ENCODE measurements at regions not wholly inside any gene's neighbourhood (a gene's known extent, or its start where the extent isn't known, plus 50 kb on each side); places are given as distances from the start of the nearest gene placed in this dataset.

DNA sequence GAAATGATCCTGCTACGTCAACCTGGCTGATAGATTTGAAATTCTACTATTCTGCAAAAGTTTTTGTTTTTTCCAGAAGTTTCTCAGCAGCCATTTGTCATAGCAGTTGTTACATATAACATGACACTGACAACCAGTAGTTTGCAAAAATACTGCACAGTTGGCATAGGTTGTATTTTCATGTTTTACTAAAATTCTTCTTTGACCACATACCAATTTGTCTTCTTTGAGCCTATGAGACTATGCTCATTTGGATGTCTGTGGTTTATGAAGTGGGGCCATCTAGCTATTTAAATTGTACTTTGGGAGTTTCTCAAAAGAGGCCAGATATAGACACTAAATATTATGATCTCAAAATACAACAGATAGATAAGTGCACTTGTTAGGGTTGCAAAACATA, 104.9 kb upstream of the PREP start:
- WGBS, result 96% methylated on average over 1 of the region's 1 CpG
- Histone ChIP-seq H3K4me1 (ENCODE audit: control insufficient read depth, insufficient read depth, low read length) (no peaks in the 10 kb centered on the region), H3K9me3 (ENCODE audit: control insufficient read depth, low read length) (no peaks in the 10 kb centered on the region), H3K27ac (ENCODE audit: low read length) (no peak overlapping the region), H3K27me3 (ENCODE audit: control insufficient read depth, insufficient read depth) (no peaks in the 10 kb centered on the region), H3K4me3 (ENCODE audit: low read length) (no peak overlapping the region)
- no peak for DNase-seq
- no peak for ATAC-seq
- intact Hi-C loops (cut with DNase I), result no loop called here

DNA sequence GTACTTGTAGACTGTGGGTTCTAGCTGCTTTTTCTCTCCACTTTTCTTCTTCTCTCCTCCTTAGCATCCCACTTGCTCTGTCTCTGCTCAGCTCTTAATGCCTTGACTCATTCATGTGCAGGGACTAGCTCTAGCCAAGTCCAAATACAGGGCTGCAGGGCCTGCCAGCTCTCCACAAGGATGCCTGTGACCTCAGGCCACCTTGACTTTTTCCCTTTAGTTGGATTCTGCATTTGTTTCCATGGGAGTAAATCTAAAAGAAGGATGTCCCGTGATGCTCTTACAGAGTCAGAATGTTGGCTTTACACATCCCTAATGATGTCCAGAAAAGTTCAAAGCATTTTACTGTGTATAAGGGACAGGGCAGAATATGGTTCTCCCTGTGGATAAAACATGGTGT, 101.8 kb upstream of the PREP start:
- Histone ChIP-seq H3K27me3 (ENCODE audit: control insufficient read depth, insufficient read depth) (no peaks in the 10 kb centered on the region), H3K27ac (ENCODE audit: low read length) (no peak overlapping the region), H3K4me1 (ENCODE audit: control insufficient read depth, insufficient read depth, low read length) (no peaks in the 10 kb centered on the region), H3K9me3 (ENCODE audit: control insufficient read depth, low read length) (no peaks in the 10 kb centered on the region), H3K4me3 (ENCODE audit: low read length) (no peak overlapping the region)
- DNase-seq, result no peak
- intact Hi-C loops (cut with DNase I), result no loop called here
- no peak for ATAC-seq
- WGBS, result 59% methylated on average over 1 of the region's 1 CpG

DNA sequence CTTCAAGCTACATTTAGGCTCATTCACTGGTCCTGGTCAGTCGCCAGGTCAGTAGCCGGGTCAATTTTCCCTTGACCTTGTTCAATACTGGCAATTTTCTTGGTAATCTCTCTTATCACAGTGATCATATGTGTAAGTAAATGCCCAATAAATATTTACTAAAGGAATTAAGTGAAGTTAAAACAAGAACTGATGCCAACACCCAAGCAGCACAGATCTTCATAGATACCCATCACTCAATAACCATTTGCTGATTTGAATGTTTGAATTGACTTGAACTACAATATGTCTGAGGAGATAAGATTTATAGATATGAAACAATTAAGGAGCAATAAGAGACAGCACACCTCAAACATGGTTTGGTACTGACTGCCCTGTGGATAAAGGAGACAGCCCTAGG, 100.8 kb upstream of the PREP start:
- Histone ChIP-seq H3K9me3 (ENCODE audit: control insufficient read depth, low read length) (no peaks in the 10 kb centered on the region), H3K4me1 (ENCODE audit: control insufficient read depth, insufficient read depth, low read length) (no peaks in the 10 kb centered on the region), H3K4me3 (ENCODE audit: low read length) (no peak overlapping the region), H3K27me3 (ENCODE audit: control insufficient read depth, insufficient read depth) (no peaks in the 10 kb centered on the region), H3K27ac (ENCODE audit: low read length) (no peak overlapping the region)
- ATAC-seq, result no peak
- WGBS, result 97% methylated on average over 2 of the region's 2 CpGs
- DNase-seq, result no peak
- intact Hi-C loops (cut with DNase I), result no loop called here

DNA sequence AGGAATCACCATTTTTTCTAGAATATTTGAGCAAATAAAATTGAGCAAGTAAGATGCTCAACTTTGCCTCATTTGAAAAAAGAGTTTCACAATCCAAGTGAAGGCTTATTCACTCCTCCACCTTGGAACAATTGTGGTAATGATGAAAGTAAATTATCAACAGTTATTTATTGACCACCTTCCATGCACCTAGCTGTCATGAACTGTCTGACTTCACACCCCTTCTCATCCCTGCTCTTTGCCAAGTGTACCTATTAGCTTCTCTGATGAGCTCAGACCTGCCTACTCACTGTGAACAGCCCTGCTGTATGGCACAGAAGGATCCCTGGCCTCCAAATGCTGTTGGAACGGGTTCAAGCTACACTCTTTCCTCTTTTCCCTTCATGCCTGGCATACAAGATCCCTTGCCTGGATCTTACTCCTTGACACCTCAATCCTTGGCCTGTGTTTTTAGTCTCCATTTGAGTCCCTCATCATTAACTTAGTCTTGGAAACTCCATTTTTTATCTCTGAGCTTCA, 99.0 kb upstream of the PREP start:
- DNase-seq (no peak), ATAC-seq (no peak)
- Histone ChIP-seq H3K4me1 (ENCODE audit: control insufficient read depth, insufficient read depth, low read length) (no peaks in the 10 kb centered on the region), H3K27me3 (ENCODE audit: control insufficient read depth, insufficient read depth) (no peaks in the 10 kb centered on the region), H3K27ac (ENCODE audit: low read length) (no peak overlapping the region), H3K9me3 (ENCODE audit: control insufficient read depth, low read length) (no peaks in the 10 kb centered on the region), H3K4me3 (ENCODE audit: low read length) (no peak overlapping the region)
- intact Hi-C loops (cut with DNase I), result no loop called here
- 85% methylated on average over 1 of the region's 1 CpG for WGBS

DNA sequence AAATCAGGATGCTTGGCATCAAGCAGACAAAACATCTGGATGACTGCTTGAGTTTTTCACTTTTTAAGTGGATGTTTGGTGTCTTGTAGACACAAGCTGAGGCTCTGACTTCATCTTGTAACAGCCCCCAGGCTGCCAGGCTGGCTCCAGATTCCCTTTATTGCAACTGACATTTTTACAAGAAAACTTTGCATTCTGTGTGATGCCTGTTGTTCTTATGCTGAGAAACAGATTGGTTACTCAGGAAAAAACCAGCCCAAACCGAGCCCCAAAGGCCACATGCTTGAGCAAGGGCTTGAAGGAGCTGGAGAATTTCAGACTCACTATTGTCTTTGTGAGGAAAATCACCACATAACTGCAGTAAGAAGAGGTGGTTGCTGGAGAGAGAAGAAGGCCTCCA, 98.4 kb upstream of the PREP start:
- H3K4me1 ChIP-seq (ENCODE audit: control insufficient read depth, insufficient read depth, low read length), result no peaks in the 10 kb centered on the region
- no peak for DNase-seq
- no peak overlapping the region for H3K27ac ChIP-seq (ENCODE audit: low read length)
- no peaks in the 10 kb centered on the region for H3K27me3 ChIP-seq (ENCODE audit: control insufficient read depth, insufficient read depth)
- 81% methylated on average over 1 of the region's 1 CpG for WGBS
- H3K4me3 ChIP-seq (ENCODE audit: low read length), result no peak overlapping the region
- no peaks in the 10 kb centered on the region for H3K9me3 ChIP-seq (ENCODE audit: control insufficient read depth, low read length)
- intact Hi-C loops (cut with DNase I), result no loop called here
- no peak for ATAC-seq

DNA sequence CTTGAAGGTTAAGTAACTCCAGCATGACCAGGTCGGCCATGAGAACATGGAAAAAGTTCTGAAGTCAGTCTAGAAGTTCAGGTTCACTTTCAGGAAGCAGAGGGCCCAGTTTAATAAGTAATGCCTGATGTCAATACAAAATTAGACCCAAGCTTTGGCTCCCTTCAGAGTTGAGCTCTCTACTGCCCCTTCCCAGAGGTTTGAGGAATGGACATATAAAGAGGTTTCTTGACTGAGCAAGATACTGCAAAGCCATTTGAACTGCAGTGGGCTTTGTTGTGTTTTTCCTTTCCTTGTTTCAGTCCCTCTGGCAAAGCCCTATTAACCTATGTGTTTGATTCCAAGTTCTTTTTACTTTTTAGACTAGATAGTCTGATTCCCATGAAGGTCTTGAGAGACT, 97.8 kb upstream of the PREP start:
- 92% methylated on average over 1 of the region's 1 CpG for WGBS
- no peaks in the 10 kb centered on the region for H3K27me3 ChIP-seq (ENCODE audit: control insufficient read depth, insufficient read depth)
- intact Hi-C loops (cut with DNase I), result no loop called here

DNA sequence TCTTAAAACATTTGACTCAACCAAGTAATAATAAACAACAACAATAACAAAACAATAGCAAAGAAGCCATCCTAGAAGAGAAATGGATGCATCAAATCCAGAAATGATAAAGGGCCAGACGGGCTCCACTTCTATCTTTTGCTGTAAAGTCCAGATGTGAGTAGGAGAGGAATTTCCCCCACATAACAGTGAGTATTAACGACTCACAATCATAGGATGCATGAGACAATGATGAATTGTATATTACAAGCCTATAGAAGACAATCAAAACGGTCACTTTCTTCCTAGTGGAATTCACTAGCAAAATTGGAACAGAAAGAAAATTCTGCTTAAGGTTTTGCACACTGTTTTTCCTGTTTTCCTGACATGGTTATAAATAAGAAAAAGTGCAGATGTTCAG, 97.0 kb upstream of the PREP start:
- Histone ChIP-seq H3K27me3 (ENCODE audit: control insufficient read depth, insufficient read depth) (no peaks in the 10 kb centered on the region), H3K27ac (ENCODE audit: low read length) (no peak overlapping the region), H3K4me3 (ENCODE audit: low read length) (no peak overlapping the region), H3K4me1 (ENCODE audit: control insufficient read depth, insufficient read depth, low read length) (no peaks in the 10 kb centered on the region), H3K9me3 (ENCODE audit: control insufficient read depth, low read length) (no peaks in the 10 kb centered on the region)
- ATAC-seq, result no peak
- intact Hi-C loops (cut with DNase I), result no loop called here
- DNase-seq, result no peak
- 55% methylated on average over 3 of the region's 3 CpGs for WGBS

More for the DNA sequence above, 97.8 kb upstream of the PREP start:
- Histone ChIP-seq H3K27ac (ENCODE audit: low read length) (no peak overlapping the region), H3K9me3 (ENCODE audit: control insufficient read depth, low read length) (no peaks in the 10 kb centered on the region), H3K4me1 (ENCODE audit: control insufficient read depth, insufficient read depth, low read length) (no peaks in the 10 kb centered on the region), H3K4me3 (ENCODE audit: low read length) (no peak overlapping the region)
- no peak for DNase-seq
- ATAC-seq, result no peak

DNA sequence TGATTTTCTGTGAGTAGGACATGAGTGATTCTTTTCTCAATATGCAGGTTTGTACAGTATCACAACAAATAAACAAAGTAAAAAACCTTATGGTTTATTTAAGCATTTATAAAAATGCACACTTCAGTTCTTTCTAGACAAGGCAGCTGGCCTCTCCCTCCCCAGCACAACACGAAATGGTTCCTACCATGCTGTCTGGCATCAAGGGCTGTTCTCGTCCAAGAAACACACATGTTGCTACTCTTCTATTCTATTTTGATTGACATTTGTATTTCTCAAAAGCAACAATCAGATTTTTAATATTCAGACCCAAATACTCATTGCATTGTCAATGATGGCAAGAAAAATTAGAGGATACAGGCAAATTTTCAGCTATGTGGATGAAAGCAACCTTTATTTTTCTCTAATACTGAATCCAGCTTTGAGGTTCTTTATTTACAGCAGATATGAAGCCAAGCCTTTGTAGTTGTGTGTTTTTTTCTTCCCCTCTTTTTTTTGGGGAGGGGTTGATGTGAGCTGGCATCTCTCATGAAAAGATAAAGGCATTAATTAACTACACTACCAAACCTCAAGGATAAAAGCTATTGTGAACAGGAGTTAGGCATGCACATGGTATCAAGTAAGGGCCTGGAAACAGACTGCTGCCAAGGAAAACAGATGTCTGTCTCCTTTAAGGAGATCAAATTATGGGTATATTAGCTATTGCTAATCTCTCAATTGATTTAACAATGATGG, 96.4 kb upstream of the PREP start:
- ATAC-seq (no peak), DNase-seq (no peak)
- 92% methylated on average over 2 of the region's 2 CpGs for WGBS
- Histone ChIP-seq H3K4me3 (ENCODE audit: low read length) (no peak overlapping the region), H3K4me1 (ENCODE audit: control insufficient read depth, insufficient read depth, low read length) (no peaks in the 10 kb centered on the region), H3K27me3 (ENCODE audit: control insufficient read depth, insufficient read depth) (no peaks in the 10 kb centered on the region), H3K9me3 (ENCODE audit: control insufficient read depth, low read length) (no peaks in the 10 kb centered on the region), H3K27ac (ENCODE audit: low read length) (no peak overlapping the region)
- intact Hi-C loops (cut with DNase I), result no loop called here

DNA sequence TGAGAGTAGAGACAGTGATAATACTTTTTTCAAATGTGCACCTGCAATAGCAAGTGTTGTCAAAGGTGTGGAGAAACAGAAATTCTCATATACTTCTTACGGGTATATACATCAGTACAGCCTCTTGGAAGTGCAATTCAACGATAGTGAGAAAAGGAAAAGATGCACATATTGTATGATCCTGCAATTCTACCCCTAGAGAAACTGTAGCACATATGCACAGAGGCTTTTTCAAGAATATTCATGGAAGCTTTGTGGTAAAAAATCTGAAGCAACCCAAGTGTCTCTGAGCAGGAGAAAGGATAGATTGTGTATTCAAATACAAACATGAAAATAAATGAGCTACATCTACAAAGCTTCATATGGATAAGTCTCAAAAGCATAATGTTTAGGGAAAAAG, 94.7 kb upstream of the PREP start:
- WGBS, result 91% methylated on average over 2 of the region's 2 CpGs
- ATAC-seq (no peak), DNase-seq (no peak)
- H3K9me3 ChIP-seq (ENCODE audit: control insufficient read depth, low read length), result no peaks in the 10 kb centered on the region
- intact Hi-C loops (cut with DNase I), result no loop called here
- H3K27me3 ChIP-seq (ENCODE audit: control insufficient read depth, insufficient read depth), result no peaks in the 10 kb centered on the region
- no peak overlapping the region for H3K27ac ChIP-seq (ENCODE audit: low read length)
- peaks cover 4% of the 10 kb centered on the region for H3K4me1 ChIP-seq (ENCODE audit: control insufficient read depth, insufficient read depth, low read length)
- H3K4me3 ChIP-seq (ENCODE audit: low read length), result no peak overlapping the region

DNA sequence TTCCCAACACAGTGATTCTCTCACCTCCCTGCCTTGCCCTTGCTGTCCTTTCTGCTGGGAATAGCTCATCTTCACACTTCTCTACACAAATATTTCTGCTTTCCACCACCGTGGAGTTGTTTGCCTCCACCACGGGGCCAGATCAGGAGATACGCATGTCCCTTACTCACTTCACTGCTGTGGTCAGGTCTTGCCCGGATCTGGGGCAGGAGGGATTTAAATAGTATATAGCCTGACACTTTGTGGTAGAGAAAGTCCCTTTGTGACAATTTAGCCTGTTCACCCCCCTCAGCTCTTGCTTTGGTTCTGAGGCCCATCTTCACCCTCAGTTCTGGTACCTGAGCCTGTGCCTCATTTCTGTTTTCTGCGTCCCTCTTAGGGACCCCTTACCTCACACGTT, 92.6 kb upstream of the PREP start:
- Histone ChIP-seq H3K9me3 (ENCODE audit: control insufficient read depth, low read length) (no peaks in the 10 kb centered on the region), H3K27me3 (ENCODE audit: control insufficient read depth, insufficient read depth) (no peaks in the 10 kb centered on the region), H3K27ac (ENCODE audit: low read length) (no peak overlapping the region), H3K4me3 (ENCODE audit: low read length) (no peak overlapping the region), H3K4me1 (ENCODE audit: control insufficient read depth, insufficient read depth, low read length) (peaks cover 7% of the 10 kb centered on the region)
- WGBS, result 88% methylated on average over 6 of the region's 6 CpGs
- intact Hi-C loops (cut with DNase I), result no loop called here
- ATAC-seq, result no peak
- no peak for DNase-seq

DNA sequence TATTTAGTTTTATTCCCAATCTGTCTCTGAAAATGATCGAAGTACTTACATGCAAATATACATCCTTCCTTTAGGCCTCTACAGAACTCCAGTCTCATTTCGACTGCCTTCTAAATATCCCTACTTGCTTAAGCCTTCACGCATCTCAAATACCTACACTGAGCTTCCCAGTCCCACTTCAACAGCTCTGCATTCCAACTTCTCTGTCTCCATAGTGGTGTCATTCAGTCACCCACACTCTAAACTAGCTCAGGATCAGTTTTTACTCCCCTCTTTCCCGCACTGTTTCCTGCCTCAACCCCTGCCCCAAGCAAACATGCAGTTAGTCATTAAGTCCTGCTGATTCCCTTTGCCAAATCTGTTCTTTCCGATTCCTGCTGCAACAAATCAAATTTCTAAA, 91.8 kb upstream of the PREP start:
- intact Hi-C loops (cut with DNase I), result no loop called here
- WGBS, result 90% methylated on average over 5 of the region's 5 CpGs
- Histone ChIP-seq H3K27ac (ENCODE audit: low read length) (no peak overlapping the region), H3K4me3 (ENCODE audit: low read length) (no peak overlapping the region), H3K4me1 (ENCODE audit: control insufficient read depth, insufficient read depth, low read length) (peaks cover 7% of the 10 kb centered on the region), H3K9me3 (ENCODE audit: control insufficient read depth, low read length) (no peaks in the 10 kb centered on the region), H3K27me3 (ENCODE audit: control insufficient read depth, insufficient read depth) (no peaks in the 10 kb centered on the region)
- DNase-seq (no peak), ATAC-seq (no peak)

DNA sequence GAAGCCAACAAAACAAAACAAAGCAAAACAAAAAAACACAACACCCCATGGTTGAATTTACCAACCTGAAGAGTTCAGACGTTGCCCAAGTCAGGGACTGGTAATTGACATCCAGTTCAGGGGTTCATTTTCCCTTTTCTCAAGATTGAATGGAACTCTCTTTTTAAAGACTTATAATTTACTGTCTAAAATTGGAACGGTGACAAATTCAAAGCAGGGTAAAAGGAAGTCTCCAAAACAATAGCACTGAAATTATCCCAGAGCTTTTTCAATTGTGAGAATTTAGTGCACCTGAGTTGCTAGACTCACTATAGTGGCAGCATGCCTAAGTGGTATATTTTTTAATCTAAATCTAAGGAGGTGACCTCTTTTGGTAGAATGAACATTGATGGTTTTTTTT, 90.9 kb upstream of the PREP start:
- intact Hi-C loops (cut with DNase I), result no loop called here
- ATAC-seq, result no peak
- no peaks in the 10 kb centered on the region for H3K9me3 ChIP-seq (ENCODE audit: control insufficient read depth, low read length)
- peaks cover 10% of the 10 kb centered on the region for H3K4me1 ChIP-seq (ENCODE audit: control insufficient read depth, insufficient read depth, low read length)
- no peak for DNase-seq
- H3K4me3 ChIP-seq (ENCODE audit: low read length), result no peak overlapping the region
- no peaks in the 10 kb centered on the region for H3K27me3 ChIP-seq (ENCODE audit: control insufficient read depth, insufficient read depth)
- WGBS, result 51% methylated on average over 2 of the region's 2 CpGs
- H3K27ac ChIP-seq (ENCODE audit: low read length), result no peak overlapping the region

Data from right cardiac atrium (tissue), 5 donors.